Mammary epithelial cell (primary cell): ENCODE measurements at regions not wholly inside any gene's neighbourhood (a gene's known extent, or its start where the extent isn't known, plus 50 kb on each side); places are given as distances from the start of the nearest gene placed in this dataset.

Experiments used
- EZH2 ChIP-seq: IDR thresholded peaks from 2 replicates; pipeline ENCODE4 v1.6.1; 2012; ENCODE audit warnings: low read length, inconsistent platforms, borderline replicate concordance
- TF ChIP-seq, protein P1 (sequence below), 2 donors: IDR thresholded peaks in 1 of 2; conservative IDR thresholded peaks in 1 of 2; 2 replicates each; pipeline ENCODE4 v1.5.1; 2011 to 2012; ENCODE audit warnings: inconsistent platforms in 2 of 2, low read length in 2 of 2, mild to moderate bottlenecking in 2 of 2, control low read depth in 1 of 2, low read depth in 1 of 2; ENCODE audit not compliant: insufficient read depth in 1 of 2; ENCODE audit errors: extremely low read depth in 1 of 2

DNA sequence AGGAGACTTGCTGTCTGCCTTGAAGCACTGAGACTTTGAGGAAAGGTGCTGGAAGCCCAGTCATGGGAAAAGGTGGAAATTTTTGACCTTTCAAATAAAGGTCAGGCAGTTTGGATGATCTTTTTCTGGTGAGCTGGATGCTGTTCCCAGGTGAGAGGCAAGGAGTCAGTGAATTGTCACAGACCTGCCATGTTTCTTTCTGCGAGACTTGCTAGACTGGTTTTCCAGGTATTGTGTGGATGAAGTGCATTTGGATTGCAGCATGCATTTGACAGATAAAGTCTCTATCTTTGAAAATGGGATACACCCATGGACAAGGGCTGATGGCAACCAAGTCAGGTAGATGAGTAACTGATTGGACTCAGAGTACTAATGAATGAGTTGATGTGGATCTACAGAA lies 65.7 kb upstream of the NHLH2 start:
- TF ChIP-seq, protein P1, sequence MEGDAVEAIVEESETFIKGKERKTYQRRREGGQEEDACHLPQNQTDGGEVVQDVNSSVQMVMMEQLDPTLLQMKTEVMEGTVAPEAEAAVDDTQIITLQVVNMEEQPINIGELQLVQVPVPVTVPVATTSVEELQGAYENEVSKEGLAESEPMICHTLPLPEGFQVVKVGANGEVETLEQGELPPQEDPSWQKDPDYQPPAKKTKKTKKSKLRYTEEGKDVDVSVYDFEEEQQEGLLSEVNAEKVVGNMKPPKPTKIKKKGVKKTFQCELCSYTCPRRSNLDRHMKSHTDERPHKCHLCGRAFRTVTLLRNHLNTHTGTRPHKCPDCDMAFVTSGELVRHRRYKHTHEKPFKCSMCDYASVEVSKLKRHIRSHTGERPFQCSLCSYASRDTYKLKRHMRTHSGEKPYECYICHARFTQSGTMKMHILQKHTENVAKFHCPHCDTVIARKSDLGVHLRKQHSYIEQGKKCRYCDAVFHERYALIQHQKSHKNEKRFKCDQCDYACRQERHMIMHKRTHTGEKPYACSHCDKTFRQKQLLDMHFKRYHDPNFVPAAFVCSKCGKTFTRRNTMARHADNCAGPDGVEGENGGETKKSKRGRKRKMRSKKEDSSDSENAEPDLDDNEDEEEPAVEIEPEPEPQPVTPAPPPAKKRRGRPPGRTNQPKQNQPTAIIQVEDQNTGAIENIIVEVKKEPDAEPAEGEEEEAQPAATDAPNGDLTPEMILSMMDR (conservative IDR thresholded peaks at IDR 0.05 in 1 of 2, IDR thresholded peaks at IDR 0.05 in 1 of 2; ENCODE audit: extremely low read depth in 1 of 2, insufficient read depth in 1 of 2, low read depth in 1 of 2, low read length in 2 of 2), result no peak
- no peak for TF ChIP-seq EZH2
